ENCODE measurements at regions not wholly inside any gene's neighbourhood (a gene's known extent, or its start where the extent isn't known, plus 50 kb on each side); places are given as distances from the start of the nearest gene placed in this dataset.
"Not testable (repeated sequence)": the region's sequence is repeated elsewhere in the genome, so short reads cannot be mapped to it uniquely, and the experiment has no call there.

- Histone ChIP-seq H3K27ac (replicated peaks) (no peak overlapping the region), H3K9me3 (replicated peaks) (peaks cover 33% of the 10 kb centered on the region), H3K4me3 (no peak overlapping the region), H3K36me3 (no peaks in the 10 kb centered on the region), H3K4me1 (no peaks in the 10 kb centered on the region), H3K27me3 (ENCODE audit: low read depth) (no peaks in the 10 kb centered on the region)
- intact Hi-C loops (cut with micrococcal nuclease), result no loop called here
- DNase-seq, result no peak
- TF ChIP-seq CTCF (IDR thresholded peaks at IDR 0.05; ENCODE audit: borderline replicate concordance), result no peak
Observed at GRCh38 chr3:109853077-109853731, 515.9 kb upstream of the DPPA4 start.

GRCh38 chr3:109863701-109864100 is 526.4 kb upstream of the DPPA4 start:
- TF ChIP-seq CTCF (IDR thresholded peaks at IDR 0.05; ENCODE audit: borderline replicate concordance), result no peak
- no peaks in the 10 kb centered on the region for H3K27me3 ChIP-seq (ENCODE audit: low read depth)
- intact Hi-C loops (cut with micrococcal nuclease), result no loop called here
- no peaks in the 10 kb centered on the region for H3K4me1 ChIP-seq
- no peak for DNase-seq
- no peak overlapping the region for H3K27ac ChIP-seq (replicated peaks)
- no peak overlapping the region for H3K4me3 ChIP-seq
- no peaks in the 10 kb centered on the region for H3K36me3 ChIP-seq
- H3K9me3 ChIP-seq (replicated peaks), result peaks cover 14% of the 10 kb centered on the region

GRCh38 chr3:109864452-109864851 is 527.1 kb upstream of the DPPA4 start:
- no peak for TF ChIP-seq CTCF (IDR thresholded peaks at IDR 0.05; ENCODE audit: borderline replicate concordance)
- H3K27me3 ChIP-seq (ENCODE audit: low read depth), result no peaks in the 10 kb centered on the region
- H3K9me3 ChIP-seq (replicated peaks), result peaks cover 14% of the 10 kb centered on the region
- H3K4me1 ChIP-seq, result no peaks in the 10 kb centered on the region
- H3K36me3 ChIP-seq, result no peaks in the 10 kb centered on the region
- intact Hi-C loops (cut with micrococcal nuclease), result no loop called here
- no peak for DNase-seq
- no peak overlapping the region for H3K27ac ChIP-seq (replicated peaks)
- H3K4me3 ChIP-seq, result no peak overlapping the region

GRCh38 chr3:109869586-109869985 is 532.2 kb upstream of the DPPA4 start:
- intact Hi-C loops (cut with micrococcal nuclease), result no loop called here
- H3K9me3 ChIP-seq (replicated peaks), result peaks cover 6% of the 10 kb centered on the region
- H3K27me3 ChIP-seq (ENCODE audit: low read depth), result no peaks in the 10 kb centered on the region
- no peaks in the 10 kb centered on the region for H3K4me1 ChIP-seq
- TF ChIP-seq CTCF (IDR thresholded peaks at IDR 0.05; ENCODE audit: borderline replicate concordance), result no peak
- H3K36me3 ChIP-seq, result no peaks in the 10 kb centered on the region
- no peak for DNase-seq
- no peak overlapping the region for H3K27ac ChIP-seq (replicated peaks)
- H3K4me3 ChIP-seq, result no peak overlapping the region

GRCh38 chr3:109874896-109875708 is 537.8 kb upstream of the DPPA4 start:
- H3K36me3 ChIP-seq, result no peaks in the 10 kb centered on the region
- no peak overlapping the region for H3K27ac ChIP-seq (replicated peaks)
- H3K4me1 ChIP-seq, result no peaks in the 10 kb centered on the region
- H3K4me3 ChIP-seq, result no peak overlapping the region
- intact Hi-C loops (cut with micrococcal nuclease), result no loop called here
- TF ChIP-seq CTCF (IDR thresholded peaks at IDR 0.05; ENCODE audit: borderline replicate concordance), result no peak
- H3K9me3 ChIP-seq (replicated peaks), result peaks cover 15% of the 10 kb centered on the region
- H3K27me3 ChIP-seq (ENCODE audit: low read depth), result no peaks in the 10 kb centered on the region
- no peak for DNase-seq

- intact Hi-C loops (cut with micrococcal nuclease); H3K27me3 ChIP-seq (ENCODE audit: low read depth); H3K27ac ChIP-seq (replicated peaks); H3K4me1 ChIP-seq; H3K36me3 ChIP-seq; DNase-seq; H3K4me3 ChIP-seq: not testable (repeated sequence)
- peaks cover 15% of the 10 kb centered on the region for H3K9me3 ChIP-seq (replicated peaks)
Observed at GRCh38 chr3:109877616-109878015, 540.3 kb upstream of the DPPA4 start.
